ENCODE measurements at regions not wholly inside any gene's neighbourhood (a gene's known extent, or its start where the extent isn't known, plus 50 kb on each side); places are given as distances from the start of the nearest gene placed in this dataset.

DNA sequence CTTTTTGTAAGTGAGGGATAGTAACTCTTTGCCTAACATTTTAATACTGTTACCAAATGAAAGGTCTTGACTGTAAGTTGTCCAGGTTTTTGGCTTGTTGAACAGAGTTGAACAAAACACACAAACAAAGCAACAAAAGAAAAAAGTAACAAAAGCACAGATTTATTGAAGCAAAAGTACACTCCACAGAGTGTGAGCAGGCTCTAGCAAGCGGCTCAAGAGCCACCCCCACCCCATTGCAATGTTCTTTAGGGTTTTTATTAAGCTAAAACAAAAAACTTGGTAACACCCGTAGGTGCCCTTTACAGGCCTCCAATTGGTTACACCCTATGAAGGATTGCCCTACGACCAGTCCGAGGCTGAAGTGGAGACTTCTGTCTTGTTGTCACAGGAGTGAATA lies 197.4 kb upstream of the MAP3K1 start:
- H3K9me1 ChIP-seq (ENCODE audit: control insufficient read depth, insufficient read depth, low read length), result no peaks in the 10 kb centered on the region
- CTCF ChIA-PET (ENCODE audit: low intra/inter-chr PET ratio), result no interaction called here
- H3K27me3 ChIP-seq (ENCODE audit: control insufficient read depth in 2 of 2, insufficient read depth in 2 of 2, low read length in 2 of 2), result no peaks in the 10 kb centered on the region
- no peaks in the 10 kb centered on the region for H4K20me1 ChIP-seq (replicated peaks; ENCODE audit: control insufficient read depth, insufficient read depth, low read length)
- BruUV-seq (replicated peaks), result no TSS peak
- no peak overlapping the region for H3K9ac ChIP-seq (ENCODE audit: insufficient read depth in 1 of 2, low read depth in 2 of 2, low read length in 2 of 2)
- no peak overlapping the region for H3K4me2 ChIP-seq (ENCODE audit: insufficient read depth, low read length)
- no peak overlapping the region for H2AFZ ChIP-seq (ENCODE audit: low read depth, low read length)
- DNase-seq (ENCODE audit: extremely low read depth in 1 of 4, low spot score in 3 of 4) (no peak), ATAC-seq (no peak), FAIRE-seq (no peak)
- POLR2A ChIA-PET, result no interaction called here
- H3K9me3 ChIP-seq (replicated peaks; ENCODE audit: control insufficient read depth, insufficient read depth, low read depth, low read length), result no peaks in the 10 kb centered on the region
- intact Hi-C loops (cut with micrococcal nuclease), result no loop called here
- TF ChIP-seq CTBP1 (IDR thresholded peaks at IDR 0.05; ENCODE audit: borderline replicate concordance) (no peak), ARID2 (IDR thresholded peaks at IDR 0.05) (no peak), HLTF (IDR thresholded peaks at IDR 0.05) (no peak), CSDE1 (IDR thresholded peaks at IDR 0.05) (no peak), HMG20B (CRISPR knock-in tag; IDR thresholded peaks at IDR 0.05) (no peak), MAZ (CRISPR knock-in tag; conservative IDR thresholded peaks at IDR 0.05 in 1 of 2, IDR thresholded peaks at IDR 0.05 in 1 of 2) (no peak), MEIS2 (IDR thresholded peaks at IDR 0.05; ENCODE audit: partially characterized antibody) (no peak), MNT (conservative IDR thresholded peaks at IDR 0.05) (no peak), BRCA1 (IDR thresholded peaks at IDR 0.05) (no peak), BRCA1 (CRISPR knock-in tag; IDR thresholded peaks at IDR 0.05) (no peak), KLF6 (CRISPR knock-in tag; IDR thresholded peaks at IDR 0.05; ENCODE audit: borderline replicate concordance) (no peak)
- TF ChIP-seq, protein P1, sequence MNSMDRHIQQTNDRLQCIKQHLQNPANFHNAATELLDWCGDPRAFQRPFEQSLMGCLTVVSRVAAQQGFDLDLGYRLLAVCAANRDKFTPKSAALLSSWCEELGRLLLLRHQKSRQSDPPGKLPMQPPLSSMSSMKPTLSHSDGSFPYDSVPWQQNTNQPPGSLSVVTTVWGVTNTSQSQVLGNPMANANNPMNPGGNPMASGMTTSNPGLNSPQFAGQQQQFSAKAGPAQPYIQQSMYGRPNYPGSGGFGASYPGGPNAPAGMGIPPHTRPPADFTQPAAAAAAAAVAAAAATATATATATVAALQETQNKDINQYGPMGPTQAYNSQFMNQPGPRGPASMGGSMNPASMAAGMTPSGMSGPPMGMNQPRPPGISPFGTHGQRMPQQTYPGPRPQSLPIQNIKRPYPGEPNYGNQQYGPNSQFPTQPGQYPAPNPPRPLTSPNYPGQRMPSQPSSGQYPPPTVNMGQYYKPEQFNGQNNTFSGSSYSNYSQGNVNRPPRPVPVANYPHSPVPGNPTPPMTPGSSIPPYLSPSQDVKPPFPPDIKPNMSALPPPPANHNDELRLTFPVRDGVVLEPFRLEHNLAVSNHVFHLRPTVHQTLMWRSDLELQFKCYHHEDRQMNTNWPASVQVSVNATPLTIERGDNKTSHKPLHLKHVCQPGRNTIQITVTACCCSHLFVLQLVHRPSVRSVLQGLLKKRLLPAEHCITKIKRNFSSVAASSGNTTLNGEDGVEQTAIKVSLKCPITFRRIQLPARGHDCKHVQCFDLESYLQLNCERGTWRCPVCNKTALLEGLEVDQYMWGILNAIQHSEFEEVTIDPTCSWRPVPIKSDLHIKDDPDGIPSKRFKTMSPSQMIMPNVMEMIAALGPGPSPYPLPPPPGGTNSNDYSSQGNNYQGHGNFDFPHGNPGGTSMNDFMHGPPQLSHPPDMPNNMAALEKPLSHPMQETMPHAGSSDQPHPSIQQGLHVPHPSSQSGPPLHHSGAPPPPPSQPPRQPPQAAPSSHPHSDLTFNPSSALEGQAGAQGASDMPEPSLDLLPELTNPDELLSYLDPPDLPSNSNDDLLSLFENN (IDR thresholded peaks at IDR 0.05; ENCODE audit: low read depth in 2 of 2, low read length in 2 of 2), result no peak
- no peak overlapping the region for H3K4me3 ChIP-seq
- no peaks in the 10 kb centered on the region for H3K79me2 ChIP-seq (ENCODE audit: control insufficient read depth, insufficient read depth, low read length)
- H3K27ac ChIP-seq (ENCODE audit: extremely low read depth, low read depth, low read length), result no peak overlapping the region
- no peaks in the 10 kb centered on the region for H3K36me3 ChIP-seq (ENCODE audit: control insufficient read depth, insufficient read depth, low read length)
- in situ Hi-C loops (cut with MboI), result no loop called here
- 4% methylated on average over 4 of the region's 4 CpGs for WGBS (ENCODE audit: insufficient coverage, low coverage, missing lambda C conversion rate)
- H3K4me1 ChIP-seq (replicated peaks in 1 of 2; ENCODE audit: control insufficient read depth in 2 of 2, insufficient read depth in 2 of 2, low read length in 2 of 2), result no peaks in the 10 kb centered on the region

All from K562 (cell line).